ENCODE measurements at regions not wholly inside any gene's neighbourhood (a gene's known extent, or its start where the extent isn't known, plus 50 kb on each side); places are given as distances from the start of the nearest gene placed in this dataset.

DNA sequence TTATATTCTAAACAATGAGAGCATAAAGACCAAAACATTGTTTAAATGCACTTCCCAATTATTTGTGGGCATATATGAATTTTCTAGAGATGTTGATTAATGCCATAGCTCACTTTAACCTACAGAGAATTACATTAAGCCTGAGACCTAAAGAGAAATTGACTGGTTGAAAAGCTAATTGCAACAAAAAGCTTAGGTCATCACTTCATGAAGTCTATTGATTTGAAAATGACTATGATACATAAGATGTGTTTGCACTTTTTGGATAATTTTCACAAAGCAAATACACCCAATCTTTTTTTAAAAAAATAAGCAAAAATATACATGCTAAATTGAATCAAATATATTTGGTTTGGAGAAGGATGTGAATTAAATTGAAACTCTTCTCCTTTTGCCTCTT lies 532.8 kb upstream of the GOLIM4 start:
- TF ChIP-seq EZH2 (IDR thresholded peaks at IDR 0.05; ENCODE audit: borderline replicate concordance): no peak
- TF ChIP-seq, protein P1, sequence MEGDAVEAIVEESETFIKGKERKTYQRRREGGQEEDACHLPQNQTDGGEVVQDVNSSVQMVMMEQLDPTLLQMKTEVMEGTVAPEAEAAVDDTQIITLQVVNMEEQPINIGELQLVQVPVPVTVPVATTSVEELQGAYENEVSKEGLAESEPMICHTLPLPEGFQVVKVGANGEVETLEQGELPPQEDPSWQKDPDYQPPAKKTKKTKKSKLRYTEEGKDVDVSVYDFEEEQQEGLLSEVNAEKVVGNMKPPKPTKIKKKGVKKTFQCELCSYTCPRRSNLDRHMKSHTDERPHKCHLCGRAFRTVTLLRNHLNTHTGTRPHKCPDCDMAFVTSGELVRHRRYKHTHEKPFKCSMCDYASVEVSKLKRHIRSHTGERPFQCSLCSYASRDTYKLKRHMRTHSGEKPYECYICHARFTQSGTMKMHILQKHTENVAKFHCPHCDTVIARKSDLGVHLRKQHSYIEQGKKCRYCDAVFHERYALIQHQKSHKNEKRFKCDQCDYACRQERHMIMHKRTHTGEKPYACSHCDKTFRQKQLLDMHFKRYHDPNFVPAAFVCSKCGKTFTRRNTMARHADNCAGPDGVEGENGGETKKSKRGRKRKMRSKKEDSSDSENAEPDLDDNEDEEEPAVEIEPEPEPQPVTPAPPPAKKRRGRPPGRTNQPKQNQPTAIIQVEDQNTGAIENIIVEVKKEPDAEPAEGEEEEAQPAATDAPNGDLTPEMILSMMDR (IDR thresholded peaks at IDR 0.05; ENCODE audit: poor library complexity): no peak
- no peak for TF ChIP-seq EZH2phosphoT487 (IDR thresholded peaks at IDR 0.05; ENCODE audit: low read depth, severe bottlenecking, unreplicated experiment)
